ENCODE measurements at regions not wholly inside any gene's neighbourhood (a gene's known extent, or its start where the extent isn't known, plus 50 kb on each side); places are given as distances from the start of the nearest gene placed in this dataset.

GRCh38 chr1:104460880-104461279 is 711.2 kb downstream of the AMY1C start:
- no peak for TF ChIP-seq CTCF (conservative IDR thresholded peaks at IDR 0.05; ENCODE audit: low read length)
- TF ChIP-seq EZH2phosphoT487 (IDR thresholded peaks at IDR 0.05; ENCODE audit: borderline replicate concordance), result no peak
